ENCODE measurements at regions not wholly inside any gene's neighbourhood (a gene's known extent, or its start where the extent isn't known, plus 50 kb on each side); places are given as distances from the start of the nearest gene placed in this dataset.

DNA sequence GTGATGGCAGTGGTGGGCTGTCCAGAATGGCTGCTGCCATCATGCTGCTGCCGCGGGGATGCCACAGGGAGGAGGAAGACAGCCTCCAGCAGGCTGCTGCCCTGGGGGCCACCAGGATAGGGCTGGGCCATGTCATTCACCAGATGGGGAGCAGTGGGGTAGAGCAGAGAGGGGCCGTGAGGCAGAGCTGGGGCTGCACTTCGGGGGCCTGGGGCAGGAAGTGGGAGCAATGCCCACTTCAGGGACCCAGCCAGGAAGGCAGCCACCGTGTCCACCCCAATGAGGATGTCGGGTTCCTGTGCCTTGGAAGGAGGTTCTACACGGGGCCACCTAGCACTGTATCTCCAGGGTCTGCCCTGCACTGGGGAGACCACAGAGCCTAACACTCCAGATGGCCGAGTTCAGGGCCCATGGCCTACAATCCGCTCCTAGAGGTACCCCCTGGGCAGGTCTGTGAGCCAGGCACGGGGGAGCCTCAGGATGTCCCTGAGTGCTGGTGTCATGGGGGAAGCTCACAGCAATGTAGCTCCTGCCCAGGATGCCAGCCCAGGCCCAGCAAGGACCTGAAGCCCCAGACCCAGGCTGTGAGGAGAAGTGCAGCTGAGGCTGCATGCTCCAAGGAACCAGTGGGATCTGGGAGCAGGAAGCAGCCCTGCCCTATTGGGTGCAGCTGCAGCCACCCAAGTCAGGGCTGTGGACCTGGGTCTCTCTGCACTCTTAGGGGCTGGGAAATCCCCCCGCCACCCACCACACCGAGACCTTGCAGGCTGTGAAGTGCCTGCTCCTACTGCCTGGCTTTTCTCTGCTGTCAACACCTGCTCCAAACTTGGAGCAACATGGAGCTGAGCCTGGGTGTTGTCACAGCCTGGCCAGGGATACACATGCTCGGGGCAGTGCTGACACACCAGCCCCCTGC, 140.3 kb downstream of the PDHA2 start (continued):
- TF ChIP-seq ZNF565 (CRISPR knock-in tag; conservative IDR thresholded peaks at IDR 0.05; ENCODE audit: low read depth) (no peak), ZNF70 (CRISPR knock-in tag; IDR thresholded peaks at IDR 0.05) (no peak), TCF4 (CRISPR knock-in tag; IDR thresholded peaks at IDR 0.05; ENCODE audit: borderline replicate concordance) (no peak), RARB (CRISPR knock-in tag; IDR thresholded peaks at IDR 0.05) (no peak)

DNA sequence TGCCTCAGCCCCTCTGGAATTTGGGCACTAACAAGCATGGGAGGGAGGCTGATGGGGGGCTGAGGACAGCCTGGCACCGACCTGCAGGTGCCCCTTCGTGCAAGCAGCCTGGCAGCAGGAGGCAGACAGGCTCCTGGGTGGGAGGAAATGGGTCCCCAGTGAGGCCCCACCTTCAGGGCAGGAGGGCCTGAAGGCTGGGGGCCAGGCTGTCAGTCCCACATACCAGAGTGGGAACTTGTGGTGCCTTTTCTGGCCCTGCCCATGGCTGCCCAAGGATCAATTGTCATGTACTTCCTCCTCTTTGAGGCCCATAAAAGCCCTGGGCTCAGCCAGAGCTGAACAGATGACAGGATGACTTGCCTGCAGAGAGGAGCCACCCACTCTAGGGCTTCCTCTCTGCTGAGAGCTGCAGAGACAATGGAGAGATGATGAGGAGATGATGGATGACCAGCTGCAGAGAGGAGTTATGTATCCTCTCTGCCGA, 141.0 kb downstream of the PDHA2 start:
- TF ChIP-seq OSR1 (CRISPR knock-in tag; IDR thresholded peaks at IDR 0.05) (no peak), SNAI2 (CRISPR knock-in tag; IDR thresholded peaks at IDR 0.05) (no peak), ZNF8 (CRISPR knock-in tag; IDR thresholded peaks at IDR 0.05) (no peak), CSDC2 (CRISPR knock-in tag; IDR thresholded peaks at IDR 0.05) (no peak), PPARA (CRISPR knock-in tag; IDR thresholded peaks at IDR 0.05; ENCODE audit: borderline replicate concordance) (no peak), ZFP30 (CRISPR knock-in tag; IDR thresholded peaks at IDR 0.05) (no peak), ZNF70 (CRISPR knock-in tag; IDR thresholded peaks at IDR 0.05) (no peak), ZFP3 (CRISPR knock-in tag; IDR thresholded peaks at IDR 0.05) (no peak), BACH2 (CRISPR knock-in tag; IDR thresholded peaks at IDR 0.05; ENCODE audit: borderline replicate concordance) (no peak), TOX (CRISPR knock-in tag; IDR thresholded peaks at IDR 0.05; ENCODE audit: borderline replicate concordance) (no peak), ESRRG (CRISPR knock-in tag; IDR thresholded peaks at IDR 0.05) (no peak), ZNF565 (CRISPR knock-in tag; conservative IDR thresholded peaks at IDR 0.05; ENCODE audit: low read depth) (no peak), RARB (CRISPR knock-in tag; IDR thresholded peaks at IDR 0.05) (no peak)
- TF ChIP-seq, protein P1, sequence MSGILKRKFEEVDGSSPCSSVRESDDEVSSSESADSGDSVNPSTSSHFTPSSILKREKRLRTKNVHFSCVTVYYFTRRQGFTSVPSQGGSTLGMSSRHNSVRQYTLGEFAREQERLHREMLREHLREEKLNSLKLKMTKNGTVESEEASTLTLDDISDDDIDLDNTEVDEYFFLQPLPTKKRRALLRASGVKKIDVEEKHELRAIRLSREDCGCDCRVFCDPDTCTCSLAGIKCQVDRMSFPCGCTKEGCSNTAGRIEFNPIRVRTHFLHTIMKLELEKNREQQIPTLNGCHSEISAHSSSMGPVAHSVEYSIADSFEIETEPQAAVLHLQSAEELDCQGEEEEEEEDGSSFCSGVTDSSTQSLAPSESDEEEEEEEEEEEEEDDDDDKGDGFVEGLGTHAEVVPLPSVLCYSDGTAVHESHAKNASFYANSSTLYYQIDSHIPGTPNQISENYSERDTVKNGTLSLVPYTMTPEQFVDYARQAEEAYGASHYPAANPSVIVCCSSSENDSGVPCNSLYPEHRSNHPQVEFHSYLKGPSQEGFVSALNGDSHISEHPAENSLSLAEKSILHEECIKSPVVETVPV (CRISPR knock-in tag; IDR thresholded peaks at IDR 0.05), result no peak
- TF ChIP-seq, protein P2, sequence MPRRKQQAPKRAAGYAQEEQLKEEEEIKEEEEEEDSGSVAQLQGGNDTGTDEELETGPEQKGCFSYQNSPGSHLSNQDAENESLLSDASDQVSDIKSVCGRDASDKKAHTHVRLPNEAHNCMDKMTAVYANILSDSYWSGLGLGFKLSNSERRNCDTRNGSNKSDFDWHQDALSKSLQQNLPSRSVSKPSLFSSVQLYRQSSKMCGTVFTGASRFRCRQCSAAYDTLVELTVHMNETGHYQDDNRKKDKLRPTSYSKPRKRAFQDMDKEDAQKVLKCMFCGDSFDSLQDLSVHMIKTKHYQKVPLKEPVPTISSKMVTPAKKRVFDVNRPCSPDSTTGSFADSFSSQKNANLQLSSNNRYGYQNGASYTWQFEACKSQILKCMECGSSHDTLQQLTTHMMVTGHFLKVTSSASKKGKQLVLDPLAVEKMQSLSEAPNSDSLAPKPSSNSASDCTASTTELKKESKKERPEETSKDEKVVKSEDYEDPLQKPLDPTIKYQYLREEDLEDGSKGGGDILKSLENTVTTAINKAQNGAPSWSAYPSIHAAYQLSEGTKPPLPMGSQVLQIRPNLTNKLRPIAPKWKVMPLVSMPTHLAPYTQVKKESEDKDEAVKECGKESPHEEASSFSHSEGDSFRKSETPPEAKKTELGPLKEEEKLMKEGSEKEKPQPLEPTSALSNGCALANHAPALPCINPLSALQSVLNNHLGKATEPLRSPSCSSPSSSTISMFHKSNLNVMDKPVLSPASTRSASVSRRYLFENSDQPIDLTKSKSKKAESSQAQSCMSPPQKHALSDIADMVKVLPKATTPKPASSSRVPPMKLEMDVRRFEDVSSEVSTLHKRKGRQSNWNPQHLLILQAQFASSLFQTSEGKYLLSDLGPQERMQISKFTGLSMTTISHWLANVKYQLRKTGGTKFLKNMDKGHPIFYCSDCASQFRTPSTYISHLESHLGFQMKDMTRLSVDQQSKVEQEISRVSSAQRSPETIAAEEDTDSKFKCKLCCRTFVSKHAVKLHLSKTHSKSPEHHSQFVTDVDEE (CRISPR knock-in tag; IDR thresholded peaks at IDR 0.05), result no peak
- ATAC-seq, result no peak

DNA sequence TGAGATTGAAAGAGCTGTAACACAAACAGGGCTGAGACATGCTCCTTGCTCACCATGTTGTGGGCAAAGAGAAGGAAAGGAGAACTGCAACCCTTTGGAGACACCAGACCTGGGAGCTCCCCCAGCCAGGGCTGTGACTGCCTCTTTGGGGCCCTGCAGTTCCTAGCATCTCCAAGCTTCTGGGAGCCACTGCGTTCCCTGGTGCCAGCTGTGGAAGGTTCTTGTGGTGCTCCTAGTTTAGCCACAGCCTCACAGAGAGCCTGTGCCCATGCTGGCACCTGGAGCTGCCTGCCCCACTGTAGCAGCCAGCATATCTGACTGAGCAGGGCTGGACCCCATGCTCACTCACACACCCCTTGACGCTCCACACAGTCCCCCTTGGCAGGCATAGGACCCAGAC, 141.7 kb downstream of the PDHA2 start:
- ATAC-seq, result no peak
- TF ChIP-seq TOX (CRISPR knock-in tag; IDR thresholded peaks at IDR 0.05; ENCODE audit: borderline replicate concordance), result no peak
- no peak for TF ChIP-seq ESRRG (CRISPR knock-in tag; IDR thresholded peaks at IDR 0.05)
- TF ChIP-seq, protein P3, sequence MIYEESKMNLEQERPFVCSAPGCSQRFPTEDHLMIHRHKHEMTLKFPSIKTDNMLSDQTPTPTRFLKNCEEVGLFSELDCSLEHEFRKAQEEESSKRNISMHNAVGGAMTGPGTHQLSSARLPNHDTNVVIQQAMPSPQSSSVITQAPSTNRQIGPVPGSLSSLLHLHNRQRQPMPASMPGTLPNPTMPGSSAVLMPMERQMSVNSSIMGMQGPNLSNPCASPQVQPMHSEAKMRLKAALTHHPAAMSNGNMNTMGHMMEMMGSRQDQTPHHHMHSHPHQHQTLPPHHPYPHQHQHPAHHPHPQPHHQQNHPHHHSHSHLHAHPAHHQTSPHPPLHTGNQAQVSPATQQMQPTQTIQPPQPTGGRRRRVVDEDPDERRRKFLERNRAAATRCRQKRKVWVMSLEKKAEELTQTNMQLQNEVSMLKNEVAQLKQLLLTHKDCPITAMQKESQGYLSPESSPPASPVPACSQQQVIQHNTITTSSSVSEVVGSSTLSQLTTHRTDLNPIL (CRISPR knock-in tag; IDR thresholded peaks at IDR 0.05; ENCODE audit: low read depth), result no peak
- no peak for TF ChIP-seq SNAI2 (CRISPR knock-in tag; IDR thresholded peaks at IDR 0.05)
- no peak for TF ChIP-seq GLIS3 (CRISPR knock-in tag; IDR thresholded peaks at IDR 0.05)
- TF ChIP-seq, protein P4, sequence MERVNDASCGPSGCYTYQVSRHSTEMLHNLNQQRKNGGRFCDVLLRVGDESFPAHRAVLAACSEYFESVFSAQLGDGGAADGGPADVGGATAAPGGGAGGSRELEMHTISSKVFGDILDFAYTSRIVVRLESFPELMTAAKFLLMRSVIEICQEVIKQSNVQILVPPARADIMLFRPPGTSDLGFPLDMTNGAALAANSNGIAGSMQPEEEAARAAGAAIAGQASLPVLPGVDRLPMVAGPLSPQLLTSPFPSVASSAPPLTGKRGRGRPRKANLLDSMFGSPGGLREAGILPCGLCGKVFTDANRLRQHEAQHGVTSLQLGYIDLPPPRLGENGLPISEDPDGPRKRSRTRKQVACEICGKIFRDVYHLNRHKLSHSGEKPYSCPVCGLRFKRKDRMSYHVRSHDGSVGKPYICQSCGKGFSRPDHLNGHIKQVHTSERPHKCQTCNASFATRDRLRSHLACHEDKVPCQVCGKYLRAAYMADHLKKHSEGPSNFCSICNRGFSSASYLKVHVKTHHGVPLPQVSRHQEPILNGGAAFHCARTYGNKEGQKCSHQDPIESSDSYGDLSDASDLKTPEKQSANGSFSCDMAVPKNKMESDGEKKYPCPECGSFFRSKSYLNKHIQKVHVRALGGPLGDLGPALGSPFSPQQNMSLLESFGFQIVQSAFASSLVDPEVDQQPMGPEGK (CRISPR knock-in tag; IDR thresholded peaks at IDR 0.05; ENCODE audit: borderline replicate concordance), result no peak
- no peak for TF ChIP-seq PPARA (CRISPR knock-in tag; IDR thresholded peaks at IDR 0.05; ENCODE audit: borderline replicate concordance)
- TF ChIP-seq RARB (CRISPR knock-in tag; IDR thresholded peaks at IDR 0.05), result no peak
- no peak for TF ChIP-seq CSDC2 (CRISPR knock-in tag; IDR thresholded peaks at IDR 0.05)
- TF ChIP-seq ZFP3 (CRISPR knock-in tag; IDR thresholded peaks at IDR 0.05), result no peak
- no peak for TF ChIP-seq TCF4 (CRISPR knock-in tag; IDR thresholded peaks at IDR 0.05; ENCODE audit: borderline replicate concordance)
- no peak for TF ChIP-seq ZC3H10 (CRISPR knock-in tag; IDR thresholded peaks at IDR 0.05)
- TF ChIP-seq, protein P5, sequence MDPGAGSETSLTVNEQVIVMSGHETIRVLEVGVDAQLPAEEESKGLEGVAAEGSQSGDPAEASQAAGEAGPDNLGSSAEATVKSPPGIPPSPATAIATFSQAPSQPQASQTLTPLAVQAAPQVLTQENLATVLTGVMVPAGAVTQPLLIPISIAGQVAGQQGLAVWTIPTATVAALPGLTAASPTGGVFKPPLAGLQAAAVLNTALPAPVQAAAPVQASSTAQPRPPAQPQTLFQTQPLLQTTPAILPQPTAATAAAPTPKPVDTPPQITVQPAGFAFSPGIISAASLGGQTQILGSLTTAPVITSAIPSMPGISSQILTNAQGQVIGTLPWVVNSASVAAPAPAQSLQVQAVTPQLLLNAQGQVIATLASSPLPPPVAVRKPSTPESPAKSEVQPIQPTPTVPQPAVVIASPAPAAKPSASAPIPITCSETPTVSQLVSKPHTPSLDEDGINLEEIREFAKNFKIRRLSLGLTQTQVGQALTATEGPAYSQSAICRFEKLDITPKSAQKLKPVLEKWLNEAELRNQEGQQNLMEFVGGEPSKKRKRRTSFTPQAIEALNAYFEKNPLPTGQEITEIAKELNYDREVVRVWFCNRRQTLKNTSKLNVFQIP (CRISPR knock-in tag; IDR thresholded peaks at IDR 0.05; ENCODE audit: borderline replicate concordance, low read depth), result no peak
- TF ChIP-seq ZNF565 (CRISPR knock-in tag; conservative IDR thresholded peaks at IDR 0.05; ENCODE audit: low read depth), result no peak
